ENCODE measurements at regions not wholly inside any gene's neighbourhood (a gene's known extent, or its start where the extent isn't known, plus 50 kb on each side); places are given as distances from the start of the nearest gene placed in this dataset.

DNA sequence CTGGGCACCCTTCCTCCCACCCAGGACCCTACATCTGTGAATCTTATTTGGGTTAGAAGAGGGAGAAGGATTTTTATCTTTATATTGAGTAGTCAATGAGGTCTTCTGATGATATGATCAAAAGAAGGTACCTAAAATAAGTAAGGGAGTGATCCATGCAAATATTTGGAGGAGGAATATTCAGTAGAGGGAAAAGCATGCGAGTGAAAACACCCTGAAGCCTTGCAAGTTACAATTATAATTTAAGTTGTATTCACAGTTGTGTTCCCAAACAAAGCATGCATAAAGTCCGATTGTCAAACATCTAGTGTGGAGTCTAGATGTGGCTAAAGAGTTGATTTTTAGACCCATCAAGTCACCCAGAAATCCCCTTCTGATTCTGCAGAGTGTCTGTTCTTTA lies 530.2 kb upstream of the ZEB2 start:
- Histone ChIP-seq H3K36me3 (replicated peaks in 1 of 2; ENCODE audit: control extremely low read depth in 1 of 2, control insufficient read depth in 1 of 2, extremely low read depth in 1 of 2, insufficient read depth in 2 of 2, low read length in 1 of 2) (no peaks in the 10 kb centered on the region), H3K4me1 (ENCODE audit: control insufficient read depth in 2 of 2, insufficient read depth in 2 of 2, low read length in 2 of 2) (no peaks in the 10 kb centered on the region), H3K27ac (ENCODE audit: low read length in 2 of 2) (no peak overlapping the region), H3K4me2 (replicated peaks; ENCODE audit: low read depth, low read length, poor library complexity, severe bottlenecking) (no peak overlapping the region), H3K79me2 (ENCODE audit: control insufficient read depth, insufficient read depth, low read length) (no peaks in the 10 kb centered on the region), H3K9ac (ENCODE audit: low read length) (no peak overlapping the region), H3K9me3 (ENCODE audit: control extremely low read depth in 1 of 3, control insufficient read depth in 2 of 3, insufficient read depth in 1 of 3, low read length in 2 of 3) (no peaks in the 10 kb centered on the region), H2AFZ (ENCODE audit: insufficient read depth, low read depth, low read length, poor library complexity, severe bottlenecking) (no peak overlapping the region), H3K4me3 (ENCODE audit: control extremely low read depth in 1 of 5, extremely low read depth in 1 of 5, insufficient read depth in 1 of 5, low read depth in 2 of 5, low read length in 4 of 5) (no peak overlapping the region), H3K27me3 (replicated peaks in 1 of 4; ENCODE audit: control extremely low read depth in 1 of 4, control insufficient read depth in 3 of 4, insufficient read depth in 4 of 4, low read length in 3 of 4) (no peaks in the 10 kb centered on the region), H4K20me1 (ENCODE audit: control insufficient read depth, insufficient read depth, low read length, poor library complexity, severe bottlenecking) (no peaks in the 10 kb centered on the region)
- intact Hi-C loops (cut with micrococcal nuclease) = no loop called here
- no peaks in the 10 kb centered on the region for H3K9me3 Mint-ChIP-seq (ENCODE audit: insufficient read depth)
- POLR2A ChIA-PET = no interaction called here
- 100% methylated on average over 1 of the region's 2 CpGs for WGBS (ENCODE audit: insufficient coverage)
- ATAC-seq (ENCODE audit: low read depth) = no peak
- no peaks in the 10 kb centered on the region for H3K27me3 Mint-ChIP-seq
- TF ChIP-seq CTCF (IDR thresholded peaks at IDR 0.05) (no peak), EZH2 (IDR thresholded peaks at IDR 0.05; ENCODE audit: borderline replicate concordance, insufficient read depth, low read depth, low read length, poor library complexity, severe bottlenecking) (no peak)
- H3K27ac Mint-ChIP-seq = no peak overlapping the region
- no peaks in the 10 kb centered on the region for H3K4me1 Mint-ChIP-seq
- no peak overlapping the region for H3K4me3 Mint-ChIP-seq
- CTCF ChIA-PET = interaction anchor here (0.5 kb wide), 1 partner anchor 488 kb away, joined by 5 read pairs; no protein-coding TSS in a partner anchor
- DNase-seq = no peak

GRCh38 chr2:145049475-145049874 lies 529.6 kb upstream of the ZEB2 start:
- Histone ChIP-seq H4K20me1 (ENCODE audit: control insufficient read depth, insufficient read depth, low read length, poor library complexity, severe bottlenecking) (no peaks in the 10 kb centered on the region), H3K79me2 (ENCODE audit: control insufficient read depth, insufficient read depth, low read length) (no peaks in the 10 kb centered on the region), H3K27me3 (replicated peaks in 1 of 4; ENCODE audit: control extremely low read depth in 1 of 4, control insufficient read depth in 3 of 4, insufficient read depth in 4 of 4, low read length in 3 of 4) (no peaks in the 10 kb centered on the region), H3K9ac (ENCODE audit: low read length) (no peak overlapping the region), H2AFZ (ENCODE audit: insufficient read depth, low read depth, low read length, poor library complexity, severe bottlenecking) (no peak overlapping the region), H3K4me1 (ENCODE audit: control insufficient read depth in 2 of 2, insufficient read depth in 2 of 2, low read length in 2 of 2) (no peaks in the 10 kb centered on the region), H3K27ac (ENCODE audit: low read length in 2 of 2) (no peak overlapping the region), H3K36me3 (replicated peaks in 1 of 2; ENCODE audit: control extremely low read depth in 1 of 2, control insufficient read depth in 1 of 2, extremely low read depth in 1 of 2, insufficient read depth in 2 of 2, low read length in 1 of 2) (no peaks in the 10 kb centered on the region), H3K4me2 (replicated peaks; ENCODE audit: low read depth, low read length, poor library complexity, severe bottlenecking) (no peak overlapping the region), H3K9me3 (ENCODE audit: control extremely low read depth in 1 of 3, control insufficient read depth in 2 of 3, insufficient read depth in 1 of 3, low read length in 2 of 3) (no peaks in the 10 kb centered on the region), H3K4me3 (ENCODE audit: control extremely low read depth in 1 of 5, extremely low read depth in 1 of 5, insufficient read depth in 1 of 5, low read depth in 2 of 5, low read length in 4 of 5) (no peak overlapping the region)
- H3K27me3 Mint-ChIP-seq = no peaks in the 10 kb centered on the region
- ChIA-PET CTCF (no interaction called here), POLR2A (no interaction called here)
- ATAC-seq (ENCODE audit: low read depth) = no peak
- intact Hi-C loops (cut with micrococcal nuclease) = no loop called here
- H3K4me1 Mint-ChIP-seq = no peaks in the 10 kb centered on the region
- no peak overlapping the region for H3K4me3 Mint-ChIP-seq
- H3K27ac Mint-ChIP-seq = no peak overlapping the region
- no peaks in the 10 kb centered on the region for H3K9me3 Mint-ChIP-seq (ENCODE audit: insufficient read depth)
- no peak for TF ChIP-seq CTCF (IDR thresholded peaks at IDR 0.05)
- no peak for TF ChIP-seq EZH2 (IDR thresholded peaks at IDR 0.05; ENCODE audit: borderline replicate concordance, insufficient read depth, low read depth, low read length, poor library complexity, severe bottlenecking)
- 80% methylated on average over 1 of the region's 3 CpGs for WGBS (ENCODE audit: insufficient coverage)
- no peak for DNase-seq
